ENCODE measurements at regions not wholly inside any gene's neighbourhood (a gene's known extent, or its start where the extent isn't known, plus 50 kb on each side); places are given as distances from the start of the nearest gene placed in this dataset.

- TF ChIP-seq EZH2 (IDR thresholded peaks at IDR 0.05; ENCODE audit: borderline replicate concordance) (no peak), EZH2phosphoT487 (IDR thresholded peaks at IDR 0.05; ENCODE audit: low read depth, severe bottlenecking, unreplicated experiment) (no peak), CTCF (IDR thresholded peaks at IDR 0.05; ENCODE audit: poor library complexity) (no peak)
- H3K4me2 ChIP-seq, result no peak overlapping the region
- H4K20me1 ChIP-seq (ENCODE audit: insufficient read depth, poor library complexity, severe bottlenecking), result no peaks in the 10 kb centered on the region
- H3K4me1 ChIP-seq (ENCODE audit: insufficient read depth), result peaks cover 3% of the 10 kb centered on the region
- no peak overlapping the region for H2AFZ ChIP-seq
- DNase-seq (ENCODE audit: low spot score), result no peak
- WGBS (ENCODE audit: low lambda C conversion rate, missing lambda C conversion rate), result 62% methylated on average over 3 of the region's 3 CpGs
- no peak overlapping the region for H3K4me3 ChIP-seq
- H3K9me2 ChIP-seq (replicated peaks; ENCODE audit: insufficient read depth), result no peaks in the 10 kb centered on the region
- H3K9me3 ChIP-seq (ENCODE audit: low read depth), result no peaks in the 10 kb centered on the region
- H3K36me3 ChIP-seq (replicated peaks; ENCODE audit: insufficient read depth, low read depth), result no peaks in the 10 kb centered on the region
- no peak overlapping the region for H3K27ac ChIP-seq
- no peaks in the 10 kb centered on the region for H3K27me3 ChIP-seq
- no peaks in the 10 kb centered on the region for H3K79me2 ChIP-seq
These were observed 443.3 kb downstream of the ADAMTS20 start for GRCh38 chr12:43108656-43109055.

- H3K79me2 ChIP-seq, result no peaks in the 10 kb centered on the region
- no peak for TF ChIP-seq CTCF (IDR thresholded peaks at IDR 0.05; ENCODE audit: poor library complexity)
- no peak for TF ChIP-seq EZH2phosphoT487 (IDR thresholded peaks at IDR 0.05; ENCODE audit: low read depth, severe bottlenecking, unreplicated experiment)
- no peak for TF ChIP-seq EZH2 (IDR thresholded peaks at IDR 0.05; ENCODE audit: borderline replicate concordance)
- WGBS (ENCODE audit: low lambda C conversion rate, missing lambda C conversion rate), result 91% methylated on average over 2 of the region's 2 CpGs
- no peaks in the 10 kb centered on the region for H3K9me2 ChIP-seq (replicated peaks; ENCODE audit: insufficient read depth)
- H3K27me3 ChIP-seq, result no peaks in the 10 kb centered on the region
- no peak overlapping the region for H3K27ac ChIP-seq
- H3K4me1 ChIP-seq (ENCODE audit: insufficient read depth), result peaks cover 3% of the 10 kb centered on the region
- no peaks in the 10 kb centered on the region for H4K20me1 ChIP-seq (ENCODE audit: insufficient read depth, poor library complexity, severe bottlenecking)
- H3K4me2 ChIP-seq, result no peak overlapping the region
- H3K4me3 ChIP-seq, result no peak overlapping the region
- no peaks in the 10 kb centered on the region for H3K36me3 ChIP-seq (replicated peaks; ENCODE audit: insufficient read depth, low read depth)
- DNase-seq (ENCODE audit: low spot score), result no peak
- H3K9me3 ChIP-seq (ENCODE audit: low read depth), result no peaks in the 10 kb centered on the region
- H2AFZ ChIP-seq, result no peak overlapping the region
These were observed 444.8 kb downstream of the ADAMTS20 start for GRCh38 chr12:43107026-43107775.

GRCh38 chr12:43106355-43106754 lies 445.6 kb downstream of the ADAMTS20 start:
- H3K4me2 ChIP-seq, result no peak overlapping the region
- H3K4me1 ChIP-seq (ENCODE audit: insufficient read depth), result peaks cover 3% of the 10 kb centered on the region
- no peak overlapping the region for H3K27ac ChIP-seq
- H3K79me2 ChIP-seq, result no peaks in the 10 kb centered on the region
- H3K36me3 ChIP-seq (replicated peaks; ENCODE audit: insufficient read depth, low read depth), result no peaks in the 10 kb centered on the region
- no peaks in the 10 kb centered on the region for H3K9me3 ChIP-seq (ENCODE audit: low read depth)
- 64% methylated on average over 3 of the region's 3 CpGs for WGBS (ENCODE audit: low lambda C conversion rate, missing lambda C conversion rate)
- no peaks in the 10 kb centered on the region for H3K9me2 ChIP-seq (replicated peaks; ENCODE audit: insufficient read depth)
- TF ChIP-seq CTCF (IDR thresholded peaks at IDR 0.05; ENCODE audit: poor library complexity), result no peak
- no peak for TF ChIP-seq EZH2 (IDR thresholded peaks at IDR 0.05; ENCODE audit: borderline replicate concordance)
- no peak for TF ChIP-seq EZH2phosphoT487 (IDR thresholded peaks at IDR 0.05; ENCODE audit: low read depth, severe bottlenecking, unreplicated experiment)
- no peak overlapping the region for H3K4me3 ChIP-seq
- no peaks in the 10 kb centered on the region for H4K20me1 ChIP-seq (ENCODE audit: insufficient read depth, poor library complexity, severe bottlenecking)
- no peak overlapping the region for H2AFZ ChIP-seq
- no peak for DNase-seq (ENCODE audit: low spot score)
- H3K27me3 ChIP-seq, result no peaks in the 10 kb centered on the region
